ACC112 (cell line): ENCODE measurements at regions not wholly inside any gene's neighbourhood (a gene's known extent, or its start where the extent isn't known, plus 50 kb on each side); places are given as distances from the start of the nearest gene placed in this dataset.

ENCODE experiments used
- H2AFZ ChIP-seq: fragments of 200-600 bp; sonication (generic); one replicate; pipeline ENCODE4 v1.6.0; 2017; ENCODE audit warnings: antibody characterized with exemption, low read length; ENCODE audit not compliant: unreplicated experiment
- H3K27ac ChIP-seq: fragments of 200-600 bp; sonication (generic); 2 replicates; pipeline ENCODE4 v1.5.1; 2014; ENCODE audit warnings: low read depth, mild to moderate bottlenecking, antibody characterized with exemption, low read length, moderate library complexity
- H3K27me3 ChIP-seq: fragments of 200-600 bp; sonication (generic); 2 replicates; pipeline ENCODE4 v1.6.1; 2014; ENCODE audit warnings: mild to moderate bottlenecking, antibody characterized with exemption, low read length, moderate library complexity, mixed read lengths; ENCODE audit not compliant: insufficient read depth
- H3K36me3 ChIP-seq: fragments of 200-600 bp; sonication (generic); 2 replicates; pipeline ENCODE4 v1.6.1; 2016; ENCODE audit warnings: mild to moderate bottlenecking, antibody characterized with exemption, low read length, moderate library complexity, mixed read lengths; ENCODE audit not compliant: insufficient read depth
- H3K4me1 ChIP-seq: fragments of 200-600 bp; sonication (generic); one replicate; pipeline ENCODE4 v1.6.1; 2016; ENCODE audit warnings: low read length, mixed read lengths; ENCODE audit not compliant: insufficient read depth, unreplicated experiment, control insufficient read depth
- H3K4me3 ChIP-seq: fragments of 200-600 bp; sonication (generic); 2 replicates; pipeline ENCODE4 v1.5.1; 2014; ENCODE audit warnings: mild to moderate bottlenecking, low read depth, low read length
- H3K79me2 ChIP-seq: fragments of 200-600 bp; sonication (generic); one replicate; pipeline ENCODE4 v1.6.0; 2016; ENCODE audit warnings: low read length; ENCODE audit not compliant: control insufficient read depth, unreplicated experiment, insufficient read depth

DNA sequence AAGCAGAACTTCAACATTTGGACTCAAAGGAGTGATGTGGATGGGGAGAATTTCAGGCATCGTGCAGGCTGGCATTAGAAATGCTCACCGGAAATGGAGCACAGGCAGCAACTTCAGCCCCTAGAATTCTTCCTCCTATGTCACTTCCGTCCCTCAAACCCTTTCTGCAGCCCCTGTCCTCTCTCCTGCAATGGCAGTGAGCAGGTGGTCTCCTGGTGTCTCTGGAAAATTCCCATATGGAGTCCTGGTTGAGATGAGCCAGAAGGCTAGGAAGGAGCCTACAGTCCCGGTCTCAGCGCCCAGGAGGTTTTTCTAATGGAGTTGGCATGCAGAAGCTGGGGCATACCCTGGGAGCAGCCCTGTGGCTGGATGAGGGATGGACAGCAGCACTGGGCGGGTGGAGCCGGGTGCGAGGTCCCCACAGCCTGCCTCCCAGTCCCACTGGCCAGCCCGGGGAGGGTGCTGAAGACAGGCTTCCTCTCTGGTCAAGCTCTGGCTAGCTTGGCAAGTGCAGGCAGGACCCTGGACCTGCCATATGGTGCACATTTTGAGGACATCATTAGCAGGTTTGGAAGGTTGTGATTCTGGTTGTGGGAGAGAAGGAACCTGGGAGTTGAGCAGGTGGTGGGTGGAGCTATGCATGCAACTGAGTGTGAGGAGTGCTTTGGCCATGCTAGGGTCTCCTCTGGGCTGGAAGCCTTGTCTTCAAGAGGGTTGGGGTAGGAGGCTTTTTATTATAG is 59.8 kb upstream of the B3GAT1 start:
- H3K79me2 ChIP-seq, result no peaks in the 10 kb centered on the region
- H3K4me1 ChIP-seq, result no peaks in the 10 kb centered on the region
- H2AFZ ChIP-seq, result no peak overlapping the region
- H3K36me3 ChIP-seq, result no peaks in the 10 kb centered on the region
- H3K27ac ChIP-seq, result no peak overlapping the region
- H3K27me3 ChIP-seq, result no peaks in the 10 kb centered on the region
- H3K4me3 ChIP-seq, result no peak overlapping the region

DNA sequence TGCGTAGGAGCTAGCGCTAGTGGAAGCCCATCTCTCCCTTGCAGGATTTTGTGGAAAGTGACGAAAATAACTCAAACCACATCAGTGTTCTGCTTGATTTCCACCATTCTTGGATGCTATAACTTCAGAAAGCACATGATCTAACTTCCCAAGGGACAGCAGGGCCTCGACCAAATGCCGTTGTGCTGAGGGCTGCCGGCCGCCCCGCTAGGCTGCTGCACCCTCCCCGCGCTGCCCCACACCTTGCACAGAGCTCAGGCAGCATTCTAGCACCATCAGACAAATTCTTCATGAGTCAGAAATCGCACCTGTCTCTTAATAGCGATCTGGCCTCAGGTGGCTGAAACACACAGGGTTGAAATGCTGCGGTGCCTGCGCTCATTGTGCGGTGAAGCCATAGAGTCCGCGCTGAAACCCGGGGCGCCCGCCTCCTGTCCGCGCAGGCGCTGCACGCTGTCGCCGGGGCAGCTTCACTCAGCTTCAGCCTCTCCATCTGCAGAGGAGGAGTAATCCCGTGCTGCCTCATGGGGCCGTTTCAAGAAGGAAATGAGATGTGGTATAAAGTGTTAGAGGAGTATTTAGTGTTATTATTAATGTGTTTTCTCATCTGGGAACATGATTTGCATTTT is 59.2 kb upstream of the B3GAT1 start:
- Histone ChIP-seq H3K27ac (no peak overlapping the region), H3K27me3 (no peaks in the 10 kb centered on the region), H3K4me3 (no peak overlapping the region), H3K4me1 (no peaks in the 10 kb centered on the region), H3K36me3 (no peaks in the 10 kb centered on the region), H2AFZ (no peak overlapping the region), H3K79me2 (no peaks in the 10 kb centered on the region)

DNA sequence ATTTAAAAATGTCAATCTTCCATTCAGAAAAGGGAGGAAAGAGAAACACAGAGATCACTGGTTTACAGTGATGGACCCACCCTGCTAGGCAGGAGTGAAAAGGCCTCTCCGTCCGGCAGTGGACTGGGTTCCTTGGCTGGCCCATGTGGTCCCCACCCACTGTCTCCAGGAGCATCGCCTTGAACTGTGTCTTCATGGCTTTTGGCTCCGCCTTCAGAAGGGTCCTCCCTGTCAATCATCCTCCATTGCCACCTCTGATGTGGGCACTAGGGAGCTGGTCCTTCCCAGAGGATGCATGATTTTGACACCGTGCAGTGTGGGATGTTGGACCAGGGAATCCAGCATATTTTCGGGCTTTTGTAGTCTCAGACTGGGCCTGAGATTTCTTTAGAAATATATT is 58.2 kb upstream of the B3GAT1 start:
- no peaks in the 10 kb centered on the region for H3K4me1 ChIP-seq
- H2AFZ ChIP-seq, result no peak overlapping the region
- no peaks in the 10 kb centered on the region for H3K79me2 ChIP-seq
- H3K27me3 ChIP-seq, result no peaks in the 10 kb centered on the region
- H3K4me3 ChIP-seq, result no peak overlapping the region
- H3K36me3 ChIP-seq, result no peaks in the 10 kb centered on the region
- no peak overlapping the region for H3K27ac ChIP-seq

DNA sequence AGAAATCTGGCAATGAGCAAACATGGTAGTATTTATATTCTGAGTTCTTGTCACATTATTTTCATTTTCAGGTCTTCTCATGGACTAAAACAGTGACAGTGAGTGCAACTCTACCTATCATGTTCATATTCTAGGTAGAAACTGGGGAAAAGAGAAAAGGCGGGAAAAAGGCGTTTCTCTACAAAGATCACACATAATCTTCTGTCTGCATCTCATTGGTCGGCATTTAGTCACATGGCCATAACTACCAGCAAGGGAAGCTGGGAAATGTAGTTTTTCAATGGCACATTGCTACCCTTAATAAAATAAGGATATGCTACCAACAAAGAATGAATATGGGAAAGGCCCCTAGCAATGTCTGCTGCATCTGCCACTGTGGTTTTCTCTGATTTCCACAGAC is 57.6 kb upstream of the B3GAT1 start:
- Histone ChIP-seq H3K27ac (no peak overlapping the region), H3K4me3 (no peak overlapping the region), H3K79me2 (no peaks in the 10 kb centered on the region), H3K36me3 (no peaks in the 10 kb centered on the region), H3K27me3 (no peaks in the 10 kb centered on the region), H2AFZ (no peak overlapping the region), H3K4me1 (no peaks in the 10 kb centered on the region)

DNA sequence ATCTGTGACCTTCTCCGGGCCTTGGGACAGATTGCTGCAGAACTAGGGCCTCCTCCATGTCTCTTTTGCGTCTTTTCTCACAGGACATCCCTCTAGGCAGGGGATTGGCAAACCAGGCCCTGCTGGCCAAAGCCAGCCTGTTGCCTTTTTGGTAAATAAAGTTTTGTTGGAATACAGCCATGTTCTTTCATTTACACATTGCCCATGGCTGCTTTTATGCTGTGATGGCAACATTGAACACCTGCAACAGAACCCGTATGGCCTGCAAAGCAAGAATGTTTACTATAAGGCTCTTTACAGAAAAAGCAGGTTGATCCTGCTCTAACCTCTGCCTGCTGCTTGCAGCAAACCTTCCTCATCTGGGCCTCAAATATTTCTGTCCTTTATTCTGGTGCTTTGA is 56.8 kb upstream of the B3GAT1 start:
- H2AFZ ChIP-seq, result no peak overlapping the region
- no peaks in the 10 kb centered on the region for H3K36me3 ChIP-seq
- H3K4me3 ChIP-seq, result no peak overlapping the region
- H3K4me1 ChIP-seq, result no peaks in the 10 kb centered on the region
- no peaks in the 10 kb centered on the region for H3K27me3 ChIP-seq
- no peaks in the 10 kb centered on the region for H3K79me2 ChIP-seq
- H3K27ac ChIP-seq, result no peak overlapping the region

DNA sequence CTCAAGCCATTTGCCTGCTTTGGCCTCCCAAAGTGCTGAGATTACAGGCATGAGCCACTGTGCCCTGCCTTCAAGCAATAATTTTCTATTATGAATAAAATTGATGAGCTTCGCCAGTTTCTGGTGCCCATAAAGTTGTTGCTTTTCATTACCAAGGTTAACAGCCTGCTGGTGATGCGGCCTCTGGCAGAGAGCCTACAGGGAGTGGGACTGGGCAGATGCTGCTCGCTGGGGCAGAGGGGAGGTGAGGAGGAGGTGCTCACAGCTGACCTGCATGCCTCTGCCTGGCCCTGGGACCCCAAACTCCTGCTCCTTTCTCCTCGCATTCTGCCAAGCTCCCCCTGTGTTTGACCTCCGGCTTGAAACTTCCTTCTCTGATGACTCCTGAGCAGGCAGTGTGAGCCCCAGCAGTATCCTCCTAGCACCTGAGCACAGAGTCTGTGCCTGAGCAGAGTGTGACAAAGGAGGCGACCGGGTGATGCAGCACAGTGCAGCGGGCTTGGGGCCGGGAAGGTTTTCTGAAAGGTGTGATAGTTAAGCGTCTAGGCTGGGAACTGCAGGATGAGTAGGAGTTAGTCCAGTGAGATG is 56.1 kb upstream of the B3GAT1 start:
- Histone ChIP-seq H2AFZ (no peak overlapping the region), H3K4me1 (no peaks in the 10 kb centered on the region), H3K27me3 (no peaks in the 10 kb centered on the region), H3K36me3 (no peaks in the 10 kb centered on the region), H3K79me2 (no peaks in the 10 kb centered on the region), H3K27ac (no peak overlapping the region), H3K4me3 (no peak overlapping the region)

DNA sequence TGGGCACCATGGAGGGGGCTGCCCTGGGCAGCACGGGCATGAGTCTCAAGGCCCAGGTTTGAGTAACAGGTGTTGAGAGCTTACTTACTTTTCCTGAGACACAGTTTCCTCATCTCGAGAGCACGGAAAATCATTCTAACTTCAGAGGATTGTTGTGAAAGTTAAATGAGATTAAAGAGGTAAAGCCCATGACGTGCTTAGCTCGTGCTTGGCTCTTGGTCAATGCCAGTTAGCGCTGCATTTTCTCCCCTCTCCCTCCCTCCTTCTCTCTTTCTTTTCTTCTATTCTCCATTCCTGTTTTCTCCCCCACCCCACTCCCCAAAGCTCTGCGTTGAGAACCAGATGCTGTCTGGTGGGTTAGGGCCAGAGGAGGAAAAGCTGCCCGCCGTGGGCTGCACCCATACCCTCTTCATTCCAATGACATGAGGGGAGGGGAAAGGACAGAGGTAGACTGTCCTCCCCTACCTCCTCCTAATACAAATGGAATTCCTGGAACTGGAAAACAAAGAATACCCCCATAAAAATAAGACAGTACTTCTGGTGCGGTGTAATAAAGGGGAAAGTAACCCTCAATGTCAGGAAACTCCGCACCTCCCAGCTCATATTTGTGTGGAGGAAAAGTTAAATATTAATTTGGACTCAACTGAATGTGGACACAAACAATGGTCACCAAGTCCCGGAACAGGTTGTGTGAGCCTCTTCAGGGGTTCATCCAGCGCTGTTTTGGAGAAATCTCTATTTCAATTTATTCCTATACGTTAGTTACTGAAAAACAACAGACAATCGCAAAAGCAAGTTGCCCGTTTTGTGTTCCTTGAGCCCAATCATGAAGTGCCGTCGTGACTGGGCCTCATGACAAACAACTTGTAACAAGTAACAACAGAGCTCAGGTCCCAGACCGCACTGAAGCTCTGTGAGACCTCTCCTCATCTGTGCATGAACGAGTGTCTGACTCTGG is 54.8 kb upstream of the B3GAT1 start:
- H3K4me3 ChIP-seq, result no peak overlapping the region
- no peaks in the 10 kb centered on the region for H3K4me1 ChIP-seq
- H3K27ac ChIP-seq, result no peak overlapping the region
- no peaks in the 10 kb centered on the region for H3K27me3 ChIP-seq
- H3K79me2 ChIP-seq, result no peaks in the 10 kb centered on the region
- no peaks in the 10 kb centered on the region for H3K36me3 ChIP-seq
- no peak overlapping the region for H2AFZ ChIP-seq

DNA sequence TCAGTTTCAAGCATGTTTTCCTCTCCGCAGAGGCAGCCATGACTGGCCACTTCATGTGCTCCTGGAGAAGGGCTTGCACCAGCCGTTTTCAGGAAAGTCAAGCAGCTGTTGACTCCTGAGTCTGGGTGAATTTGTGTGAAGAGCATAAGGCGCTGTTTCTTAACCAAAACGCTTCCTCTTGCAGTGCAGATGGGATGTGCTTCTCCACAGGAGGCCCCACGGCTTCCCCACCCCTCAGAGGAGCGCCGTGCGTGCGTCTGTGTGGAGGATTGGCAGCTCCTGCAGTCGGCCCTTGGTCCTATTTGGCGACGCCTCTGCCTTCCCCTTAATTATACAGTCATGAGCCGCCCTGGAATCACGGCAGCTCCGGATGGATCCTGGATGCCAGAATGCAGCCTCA is 54.1 kb upstream of the B3GAT1 start:
- H3K4me3 ChIP-seq, result no peak overlapping the region
- no peaks in the 10 kb centered on the region for H3K79me2 ChIP-seq
- no peak overlapping the region for H3K27ac ChIP-seq
- no peaks in the 10 kb centered on the region for H3K4me1 ChIP-seq
- H3K27me3 ChIP-seq, result no peaks in the 10 kb centered on the region
- no peaks in the 10 kb centered on the region for H3K36me3 ChIP-seq
- H2AFZ ChIP-seq, result no peak overlapping the region

DNA sequence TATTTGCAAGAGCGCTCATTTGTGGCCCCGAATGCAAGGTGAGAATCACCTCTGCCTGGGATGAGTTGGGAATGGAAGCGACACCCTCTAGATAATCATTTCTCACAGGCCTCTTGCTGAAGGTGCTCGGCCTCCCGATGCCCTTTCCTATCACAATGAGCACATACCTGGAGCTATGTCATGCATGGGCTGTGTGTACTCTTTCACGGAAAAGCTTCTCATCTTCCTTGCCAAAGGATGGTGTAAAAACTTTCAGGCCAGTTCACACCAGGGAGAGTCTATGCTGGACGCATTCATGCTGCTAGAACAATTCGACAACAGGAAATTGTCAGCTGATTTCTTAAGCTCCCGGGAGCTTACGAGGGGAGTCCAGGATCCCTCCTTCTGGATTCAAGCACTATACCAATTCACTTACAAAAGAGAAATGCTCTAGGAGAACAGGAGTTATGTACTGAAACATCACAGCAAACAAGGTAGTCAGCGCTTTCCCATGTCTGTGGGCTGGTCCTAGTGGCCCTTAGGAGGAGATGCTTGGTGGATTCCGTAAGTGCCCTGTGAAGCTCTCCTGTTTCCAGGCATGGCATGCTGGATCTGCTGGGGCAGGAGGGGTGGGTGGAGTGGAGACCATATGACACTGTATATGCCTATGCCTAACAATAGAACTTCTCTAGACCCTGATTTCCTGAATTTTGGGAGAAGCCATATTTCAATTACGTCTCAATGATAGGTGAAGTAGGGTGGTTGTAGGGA is 53.1 kb upstream of the B3GAT1 start:
- Histone ChIP-seq H3K4me1 (no peaks in the 10 kb centered on the region), H3K36me3 (no peaks in the 10 kb centered on the region), H2AFZ (no peak overlapping the region), H3K27ac (no peak overlapping the region), H3K27me3 (no peaks in the 10 kb centered on the region), H3K79me2 (no peaks in the 10 kb centered on the region), H3K4me3 (no peak overlapping the region)

DNA sequence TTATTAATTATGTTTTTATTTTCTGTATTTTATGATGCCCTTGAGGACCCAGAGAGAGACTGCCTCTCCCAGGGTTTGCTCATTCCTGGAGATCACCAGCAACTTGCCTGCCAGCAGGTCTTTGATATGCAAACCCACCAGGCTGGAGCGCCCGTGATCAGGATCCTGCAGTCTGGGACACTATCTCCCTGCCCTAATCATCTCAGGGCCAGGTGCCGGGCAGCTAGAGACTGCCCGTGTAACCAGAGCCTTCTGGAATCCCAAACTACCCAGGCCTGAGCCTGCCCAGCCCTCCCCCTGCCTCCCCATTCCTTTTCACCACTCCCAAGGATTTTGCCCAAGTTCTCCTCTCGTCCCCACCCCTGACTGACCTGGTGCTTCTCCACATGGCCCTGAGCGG is 52.2 kb upstream of the B3GAT1 start:
- no peaks in the 10 kb centered on the region for H3K27me3 ChIP-seq
- no peaks in the 10 kb centered on the region for H3K79me2 ChIP-seq
- H2AFZ ChIP-seq, result no peak overlapping the region
- no peaks in the 10 kb centered on the region for H3K4me1 ChIP-seq
- H3K36me3 ChIP-seq, result no peaks in the 10 kb centered on the region
- H3K4me3 ChIP-seq, result no peak overlapping the region
- H3K27ac ChIP-seq, result no peak overlapping the region
